Gastrocnemius medialis (tissue), 4 donors: ENCODE measurements at regions not wholly inside any gene's neighbourhood (a gene's known extent, or its start where the extent isn't known, plus 50 kb on each side); places are given as distances from the start of the nearest gene placed in this dataset.
"Not testable (repeated sequence)": the region's sequence is repeated elsewhere in the genome, so short reads cannot be mapped to it uniquely, and the experiment has no call there.

ENCODE experiments used
- ATAC-seq, 2 donors: fragments of 150-250 bp; one replicate each; pipeline ENCODE4 v1.9.1; 2016
- DNase-seq, 2 donors: peaks; one replicate each; pipeline ENCODE4 v3.0.0-alpha.2; 2019
- H3K27ac ChIP-seq, 4 donors: fragments of 200-600 bp; sonication (generic); 1 replicate in 1 of 4; 2 replicates in 3 of 4; pipeline ENCODE4 v1.5.1; 2016 to 2018; ENCODE audit warnings: mild to moderate bottlenecking in 2 of 4, moderate library complexity in 1 of 4
- H3K27me3 ChIP-seq, 3 donors: fragments of 200-600 bp; sonication (generic) in 2 of 3; 1 replicate in 1 of 3; 2 replicates in 2 of 3; pipeline versions ENCODE4 v1.5.1 to v1.6.0; 2016 to 2019; ENCODE audit warnings: mild to moderate bottlenecking in 1 of 3, moderate library complexity in 1 of 3
- H3K36me3 ChIP-seq, 2 donors: fragments of 200-600 bp; sonication (generic) in 1 of 2; one replicate each; pipeline ENCODE4 v1.5.1; 2017 to 2018
- H3K4me1 ChIP-seq, 2 donors: fragments of 200-600 bp; sonication (generic) in 1 of 2; one replicate each; pipeline ENCODE4 v1.5.1; 2016 to 2017; ENCODE audit warnings: mild to moderate bottlenecking in 2 of 2
- H3K4me3 ChIP-seq, 4 donors: fragments of 200-600 bp; sonication (generic) in 3 of 4; 1 replicate in 1 of 4; 2 replicates in 3 of 4; pipeline ENCODE4 v1.5.1; 2016 to 2019; ENCODE audit warnings: mild to moderate bottlenecking in 2 of 4
- H3K9me3 ChIP-seq, 3 donors: fragments of 200-600 bp; sonication (generic) in 2 of 3; 1 replicate in 1 of 3; 2 replicates in 2 of 3; pipeline ENCODE4 v1.5.1; 2016 to 2019
- in situ Hi-C, 4 donors: fragments of 200-750 bp; cut with MboI; loops; one replicate each; pipeline versions ENCODE4 v1.15.0 to v1.8.0; 2017; ENCODE audit warnings: low sequenced_read_pairs in 4 of 4
- intact Hi-C: fragments of 100-400 bp; cut with DNase I; formaldehyde crosslinking; loops from one replicate; pipeline ENCODE4 v1.15.1; 2023; ENCODE audit warnings: low total_unique reads

GRCh38 chr4:118442115-118442837 lies 89.5 kb upstream of the PRSS12 start:
- intact Hi-C loops, H3K9me3 ChIP-seq, in situ Hi-C loops, ATAC-seq, H3K4me1 ChIP-seq, DNase-seq, H3K27me3 ChIP-seq, H3K36me3 ChIP-seq, H3K27ac ChIP-seq, H3K4me3 ChIP-seq: not testable (repeated sequence)

GRCh38 chr4:118447397-118447796 lies 94.6 kb upstream of the PRSS12 start:
- H3K9me3 ChIP-seq, H3K36me3 ChIP-seq, H3K4me1 ChIP-seq, H3K27ac ChIP-seq, H3K4me3 ChIP-seq, intact Hi-C loops, DNase-seq, ATAC-seq, H3K27me3 ChIP-seq, in situ Hi-C loops: not testable (repeated sequence)

DNA sequence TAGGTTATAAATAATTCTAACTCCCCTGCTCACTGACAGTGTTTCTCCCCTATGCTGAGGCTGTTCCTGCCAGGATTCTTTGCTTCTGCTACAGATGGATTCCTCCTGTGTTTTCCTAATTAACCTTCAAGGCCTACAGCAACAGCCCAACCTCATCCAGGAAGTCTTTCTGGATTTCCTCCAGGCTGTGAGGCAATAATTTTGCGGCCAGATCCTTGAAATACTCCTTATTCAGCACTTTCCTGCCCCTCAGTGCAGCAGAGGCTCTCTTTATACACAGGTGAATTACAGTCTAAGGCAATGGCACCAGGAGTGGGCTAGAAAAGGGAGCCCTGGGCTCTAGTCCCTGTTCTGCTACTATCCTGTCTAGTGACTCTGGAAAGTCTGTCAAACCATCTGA lies 102.1 kb upstream of the PRSS12 start:
- DNase-seq, H3K27me3 ChIP-seq, H3K4me1 ChIP-seq, intact Hi-C loops, H3K36me3 ChIP-seq, H3K9me3 ChIP-seq, ATAC-seq, H3K27ac ChIP-seq, in situ Hi-C loops, H3K4me3 ChIP-seq: not testable (repeated sequence)

DNA sequence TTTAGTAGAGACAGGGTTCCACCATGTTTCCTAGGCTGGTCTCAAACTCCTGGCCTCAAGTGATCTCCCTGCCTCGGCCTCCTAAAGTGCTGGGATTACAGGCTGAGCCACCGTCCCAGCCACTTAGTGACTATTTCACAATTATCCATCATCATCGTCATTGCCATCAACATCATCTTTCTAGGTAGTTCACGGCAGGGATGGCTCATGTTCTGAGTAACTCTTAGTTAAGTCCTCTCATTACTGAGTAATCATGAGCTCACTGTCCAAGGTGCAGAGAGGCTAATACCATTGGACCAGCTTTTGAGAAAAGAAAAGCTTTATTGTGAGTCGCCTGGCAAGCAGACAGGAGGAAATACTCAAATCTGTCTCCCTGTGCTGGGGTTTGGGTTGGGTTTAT lies 108.6 kb upstream of the PRSS12 start:
- H3K4me1 ChIP-seq, intact Hi-C loops, H3K27me3 ChIP-seq, H3K9me3 ChIP-seq, H3K4me3 ChIP-seq, H3K27ac ChIP-seq, DNase-seq, H3K36me3 ChIP-seq, in situ Hi-C loops, ATAC-seq: not testable (repeated sequence)

DNA sequence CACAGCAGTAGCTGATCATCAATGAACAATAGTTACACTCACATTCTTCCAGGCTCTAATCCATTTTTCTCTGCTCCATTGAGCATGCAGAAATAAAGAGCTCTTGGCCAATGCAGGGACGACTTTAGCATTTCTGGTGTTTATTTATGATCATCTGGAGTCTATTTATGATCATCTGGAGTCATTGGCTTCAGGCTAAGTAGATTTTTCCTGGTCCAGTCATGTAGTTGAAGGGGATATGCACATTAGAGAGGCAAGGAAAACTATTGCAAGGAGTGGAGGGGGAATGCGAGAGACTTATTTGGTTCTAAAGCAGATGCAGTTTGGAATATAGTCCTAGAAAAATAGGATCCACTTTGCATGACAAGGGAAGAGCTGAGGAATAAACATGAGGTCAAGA lies 113.0 kb upstream of the PRSS12 start:
- H3K9me3 ChIP-seq, H3K27me3 ChIP-seq, intact Hi-C loops, H3K36me3 ChIP-seq, H3K4me1 ChIP-seq, H3K27ac ChIP-seq, ATAC-seq, in situ Hi-C loops, H3K4me3 ChIP-seq, DNase-seq: not testable (repeated sequence)

GRCh38 chr4:118474001-118474626 lies 121.3 kb upstream of the PRSS12 start:
- DNase-seq: not testable (repeated sequence)

DNA sequence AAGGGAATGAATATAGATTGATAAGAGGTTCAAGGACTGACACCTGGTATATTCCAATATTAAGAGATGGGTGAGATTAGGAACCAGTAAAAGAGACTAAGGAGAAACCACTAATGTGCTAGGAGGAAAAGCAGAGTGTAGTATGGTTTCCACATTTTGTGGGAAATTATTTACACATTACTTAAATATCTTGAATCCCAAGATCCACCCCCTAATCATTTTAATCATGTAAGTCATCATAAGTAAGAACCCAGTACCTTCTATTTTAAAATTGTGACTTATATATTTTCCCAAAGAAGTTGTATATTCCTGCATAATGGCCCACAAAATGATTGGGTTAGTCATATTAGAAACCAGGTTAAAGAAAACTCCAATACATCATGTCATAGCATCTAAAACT lies 122.0 kb upstream of the PRSS12 start:
- H3K27ac ChIP-seq, ATAC-seq, H3K4me1 ChIP-seq, H3K27me3 ChIP-seq, intact Hi-C loops, in situ Hi-C loops, H3K36me3 ChIP-seq, H3K4me3 ChIP-seq, H3K9me3 ChIP-seq, DNase-seq: not testable (repeated sequence)

More at GRCh38 chr4:118474001-118474626, 121.3 kb upstream of the PRSS12 start:
- H3K27ac ChIP-seq, intact Hi-C loops, H3K4me1 ChIP-seq, H3K36me3 ChIP-seq, in situ Hi-C loops, ATAC-seq, H3K9me3 ChIP-seq, H3K27me3 ChIP-seq, H3K4me3 ChIP-seq: not testable (repeated sequence)

DNA sequence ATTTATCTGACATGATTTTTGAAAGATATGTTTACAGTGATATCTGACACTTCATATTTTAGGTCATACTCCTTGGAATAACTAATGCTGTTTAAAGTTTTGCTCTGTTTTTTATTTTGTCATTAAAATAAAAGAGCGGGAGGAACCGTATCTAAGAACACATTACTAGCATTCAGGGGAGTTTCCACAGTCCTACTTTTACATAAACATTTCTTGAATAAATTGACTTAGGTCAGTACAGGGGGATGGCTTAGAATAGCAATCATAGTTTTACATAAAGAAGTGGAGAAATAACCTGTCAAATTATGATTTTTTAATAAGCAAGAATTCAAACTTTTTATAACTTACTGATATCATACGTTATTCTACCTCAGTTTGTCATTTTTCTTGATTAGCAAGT lies 123.1 kb upstream of the PRSS12 start:
- ATAC-seq, intact Hi-C loops, in situ Hi-C loops, DNase-seq, H3K36me3 ChIP-seq, H3K4me1 ChIP-seq, H3K27ac ChIP-seq, H3K4me3 ChIP-seq, H3K9me3 ChIP-seq, H3K27me3 ChIP-seq: not testable (repeated sequence)

DNA sequence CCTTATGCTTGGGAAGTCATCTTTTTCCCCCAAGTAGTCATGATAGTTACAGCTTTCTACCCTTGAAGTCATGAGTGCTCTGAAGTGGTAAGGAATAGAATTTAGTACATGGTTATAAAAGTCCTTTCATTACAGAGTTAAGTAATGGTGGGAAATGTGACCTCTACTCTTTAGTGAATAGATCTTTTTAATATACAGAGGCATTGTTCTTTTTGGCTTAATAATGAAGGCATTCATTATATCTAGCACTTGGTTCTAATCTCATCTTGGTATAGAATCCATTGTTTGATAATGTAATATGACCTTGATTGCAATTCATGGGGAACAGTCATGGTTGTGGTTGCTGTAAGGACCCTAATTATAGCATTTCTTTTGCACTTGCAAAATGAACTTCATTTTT lies 125.0 kb upstream of the PRSS12 start:
- H3K4me1 ChIP-seq, ATAC-seq, intact Hi-C loops, H3K36me3 ChIP-seq, H3K27ac ChIP-seq, DNase-seq, H3K9me3 ChIP-seq, in situ Hi-C loops, H3K4me3 ChIP-seq, H3K27me3 ChIP-seq: not testable (repeated sequence)

DNA sequence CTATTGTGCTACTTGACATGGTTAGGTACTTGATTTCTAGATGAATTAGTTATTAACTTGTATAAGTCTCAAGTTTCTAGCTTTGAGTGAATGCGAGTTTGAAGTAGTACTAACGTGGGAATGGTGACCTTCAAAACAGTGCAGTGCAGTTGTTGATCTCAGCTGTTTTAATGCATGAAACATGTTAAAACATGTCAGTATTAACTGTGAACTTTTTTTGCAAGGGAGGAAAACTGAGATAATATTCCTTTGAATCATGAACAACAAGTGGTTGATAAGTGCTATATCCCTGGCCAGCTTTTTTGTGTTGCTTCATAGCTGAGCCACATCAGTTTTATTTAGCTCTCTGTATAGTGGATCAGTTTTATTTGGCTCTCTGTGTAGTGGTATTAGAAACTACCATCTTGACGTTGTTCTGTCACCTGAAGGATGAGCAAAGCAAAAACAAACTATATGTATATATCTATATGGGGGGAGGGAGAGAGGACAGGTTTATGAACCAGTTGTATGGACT lies 133.1 kb upstream of the PRSS12 start:
- in situ Hi-C loops, H3K36me3 ChIP-seq, H3K9me3 ChIP-seq, H3K4me1 ChIP-seq, H3K27me3 ChIP-seq, H3K4me3 ChIP-seq, H3K27ac ChIP-seq, intact Hi-C loops, DNase-seq: not testable (repeated sequence)
- ATAC-seq: peak in 1 of 2 donors; percentile 89

GRCh38 chr4:118492963-118493362 lies 140.2 kb upstream of the PRSS12 start:
- H3K27ac ChIP-seq, H3K27me3 ChIP-seq, H3K36me3 ChIP-seq, intact Hi-C loops, H3K4me3 ChIP-seq, in situ Hi-C loops, H3K4me1 ChIP-seq, H3K9me3 ChIP-seq, ATAC-seq, DNase-seq: not testable (repeated sequence)

- ATAC-seq, H3K4me3 ChIP-seq, DNase-seq, H3K27ac ChIP-seq, in situ Hi-C loops, H3K27me3 ChIP-seq, intact Hi-C loops, H3K4me1 ChIP-seq, H3K9me3 ChIP-seq, H3K36me3 ChIP-seq: not testable (repeated sequence)
These were observed 141.6 kb upstream of the PRSS12 start for GRCh38 chr4:118494437-118494836.
